Activated naive CD8-positive, alpha-beta T cell treated with anti-CD3 and anti-CD28 coated beads, Interleukin-2, amount 10 ng/mL, durations not matched to agents 7 days and 5 days (primary cell): ENCODE measurements at regions not wholly inside any gene's neighbourhood (a gene's known extent, or its start where the extent isn't known, plus 50 kb on each side); places are given as distances from the start of the nearest gene placed in this dataset.

Experiments
- ATAC-seq: fragments of 150-1000 bp; cut with Tn5 transposase; one replicate; pipeline ENCODE4 v1.10.0; 2021; ENCODE audit warnings: low read depth, moderate library complexity
- POLR2A ChIA-PET: fragments of 350-600 bp; sonication (Branson Sonifier 250); formaldehyde crosslinking; loops from one replicate; lab custom pipeline; 2021; ENCODE audit warnings: antibody characterized with exemption; lab: Charles Lee
- DNase-seq: peaks from one replicate; pipeline ENCODE4 v3.0.0; 2021
- H3K27ac Mint-ChIP-seq: one replicate; pipeline ENCODE4 v1.8.0; 2022; ENCODE audit warnings: mild to moderate bottlenecking, mixed read lengths
- H3K27me3 Mint-ChIP-seq: one replicate; pipeline ENCODE4 v1.8.0; 2022; ENCODE audit warnings: mild to moderate bottlenecking, moderate library complexity, mixed read lengths
- H3K36me3 Mint-ChIP-seq: one replicate; pipeline ENCODE4 v1.8.0; 2021; ENCODE audit warnings: mild to moderate bottlenecking, mixed read lengths
- H3K4me1 Mint-ChIP-seq: one replicate; pipeline ENCODE4 v1.8.0; 2021; ENCODE audit warnings: mixed read lengths
- H3K4me3 Mint-ChIP-seq: one replicate; pipeline ENCODE4 v1.8.0; 2022; ENCODE audit warnings: mild to moderate bottlenecking, moderate library complexity, mixed read lengths
- H3K9me3 Mint-ChIP-seq: one replicate; pipeline ENCODE4 v1.8.0; 2021; ENCODE audit warnings: mixed read lengths

DNA sequence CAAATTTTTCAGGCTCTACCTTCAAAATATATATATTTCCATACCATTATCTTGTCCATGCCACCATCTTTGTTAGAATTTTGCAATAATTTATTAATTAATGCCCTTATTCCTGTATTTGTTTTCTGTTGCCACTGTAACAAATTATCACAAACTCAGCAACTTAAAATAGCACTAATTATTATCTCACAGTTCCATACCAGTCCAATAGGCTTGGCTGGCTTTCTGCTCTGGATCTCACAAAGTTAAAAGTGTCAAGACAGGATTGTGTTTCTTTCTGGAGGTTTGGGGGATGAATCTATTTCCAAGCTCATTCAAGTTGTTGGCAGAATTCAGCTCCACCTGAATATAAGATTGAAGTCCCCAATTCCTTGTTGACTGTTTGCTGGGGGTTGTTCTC is 58.6 kb upstream of the SLC38A4 start:
- Mint-ChIP-seq H3K9me3 (peaks cover 3% of the 10 kb centered on the region), H3K27ac (no peak overlapping the region), H3K4me3 (no peak overlapping the region), H3K36me3 (no peaks in the 10 kb centered on the region), H3K27me3 (peaks cover 8% of the 10 kb centered on the region), H3K4me1 (no peaks in the 10 kb centered on the region)
- DNase-seq (no peak), ATAC-seq (no peak)
- POLR2A ChIA-PET = no interaction called here

DNA sequence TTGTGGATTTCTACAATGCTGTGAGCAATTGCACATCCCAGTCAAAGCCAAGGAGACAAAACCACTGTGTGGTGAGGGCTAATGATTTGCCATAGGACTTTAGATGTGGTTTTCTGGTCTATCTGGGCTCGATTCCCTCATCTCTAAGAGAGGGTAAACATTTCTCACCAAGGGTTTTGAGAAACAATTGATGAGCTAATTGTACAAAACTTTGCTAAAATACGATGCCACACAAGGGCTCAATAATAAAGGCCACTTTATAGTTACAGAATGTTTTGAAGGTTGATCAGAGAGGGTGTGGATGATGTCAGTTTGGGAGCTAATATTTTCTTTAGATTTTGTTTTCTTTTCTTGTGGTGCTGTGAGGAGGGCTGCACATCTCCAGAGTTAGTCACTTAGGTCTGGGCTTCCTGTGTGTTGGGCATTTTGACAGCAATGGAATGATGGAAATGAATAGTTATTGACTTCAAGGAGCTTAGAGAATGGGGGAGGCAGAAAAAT is 60.8 kb upstream of the SLC38A4 start:
- DNase-seq (no peak), ATAC-seq (no peak)
- H3K4me1 Mint-ChIP-seq = no peaks in the 10 kb centered on the region
- H3K36me3 Mint-ChIP-seq = no peaks in the 10 kb centered on the region
- H3K27me3 Mint-ChIP-seq = no peaks in the 10 kb centered on the region
- no peak overlapping the region for H3K4me3 Mint-ChIP-seq
- H3K9me3 Mint-ChIP-seq = no peaks in the 10 kb centered on the region
- H3K27ac Mint-ChIP-seq = no peak overlapping the region
- POLR2A ChIA-PET = no interaction called here

DNA sequence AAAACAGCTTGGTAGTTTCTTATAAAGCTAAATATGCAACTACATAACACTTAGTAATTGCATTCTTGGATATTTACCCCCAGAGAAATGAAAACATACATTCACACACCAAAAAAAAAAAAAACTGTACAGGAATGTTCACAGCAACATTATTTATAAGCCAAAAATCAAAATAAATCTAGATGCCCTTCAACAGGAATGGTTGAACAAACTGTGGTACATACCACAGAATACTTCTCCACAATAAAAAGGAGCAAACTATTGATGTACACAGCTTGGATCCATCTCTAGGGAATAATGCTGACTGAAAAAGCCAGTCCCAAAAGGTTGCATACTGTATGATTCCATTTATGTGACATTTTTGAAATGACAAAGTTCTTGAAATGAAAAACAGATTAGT is 62.1 kb upstream of the SLC38A4 start:
- DNase-seq = no peak
- H3K9me3 Mint-ChIP-seq = no peaks in the 10 kb centered on the region
- H3K4me1 Mint-ChIP-seq = no peaks in the 10 kb centered on the region
- no peak overlapping the region for H3K27ac Mint-ChIP-seq
- H3K27me3 Mint-ChIP-seq = no peaks in the 10 kb centered on the region
- H3K36me3 Mint-ChIP-seq = no peaks in the 10 kb centered on the region
- POLR2A ChIA-PET = no interaction called here
- H3K4me3 Mint-ChIP-seq = no peak overlapping the region
- ATAC-seq = no peak

DNA sequence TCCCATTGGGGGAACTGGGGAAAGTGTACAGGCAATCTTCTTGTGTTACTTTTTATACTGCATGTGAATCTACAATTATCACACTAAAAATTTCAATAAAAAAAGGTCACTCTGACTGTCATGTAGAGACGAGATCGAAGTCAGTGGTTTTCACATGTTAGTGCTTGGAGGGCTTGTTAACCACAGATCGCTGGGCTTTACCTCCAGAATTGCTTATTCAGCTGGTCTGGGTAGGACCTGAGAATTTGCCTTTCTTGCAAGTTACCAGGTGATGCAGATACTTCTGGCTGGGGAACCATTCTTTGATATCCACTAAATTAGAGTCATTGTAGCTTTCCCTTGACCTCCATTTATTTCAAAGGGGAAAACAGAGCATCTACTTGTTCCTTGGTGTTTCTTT is 62.8 kb upstream of the SLC38A4 start:
- Mint-ChIP-seq H3K36me3 (no peaks in the 10 kb centered on the region), H3K27ac (no peak overlapping the region), H3K27me3 (no peaks in the 10 kb centered on the region), H3K9me3 (no peaks in the 10 kb centered on the region), H3K4me3 (no peak overlapping the region), H3K4me1 (no peaks in the 10 kb centered on the region)
- ATAC-seq (no peak), DNase-seq (no peak)
- POLR2A ChIA-PET = no interaction called here

DNA sequence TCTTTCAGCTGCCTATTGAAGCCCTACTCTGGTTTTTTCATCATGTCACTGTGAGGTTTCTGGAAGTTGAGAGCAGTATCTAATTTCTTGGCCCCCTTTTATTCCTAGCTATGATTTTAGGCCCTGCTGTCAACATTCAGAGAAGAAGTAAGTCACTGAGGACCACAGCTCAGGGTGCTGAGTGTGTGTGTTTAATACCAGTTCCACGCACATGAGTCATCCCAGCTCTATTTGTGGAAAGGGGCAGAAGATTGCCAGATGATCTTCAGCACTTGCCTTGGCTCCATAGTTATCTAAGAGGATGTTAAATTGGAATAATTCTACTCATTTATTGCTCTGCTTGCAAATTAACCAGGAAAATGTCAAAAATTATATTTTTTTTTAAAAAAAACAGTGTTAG is 65.5 kb upstream of the SLC38A4 start:
- H3K36me3 Mint-ChIP-seq = no peaks in the 10 kb centered on the region
- no peaks in the 10 kb centered on the region for H3K9me3 Mint-ChIP-seq
- no peaks in the 10 kb centered on the region for H3K4me1 Mint-ChIP-seq
- H3K27ac Mint-ChIP-seq = no peak overlapping the region
- peaks cover 2% of the 10 kb centered on the region for H3K27me3 Mint-ChIP-seq
- POLR2A ChIA-PET = no interaction called here
- ATAC-seq (no peak), DNase-seq (no peak)
- H3K4me3 Mint-ChIP-seq = no peak overlapping the region

DNA sequence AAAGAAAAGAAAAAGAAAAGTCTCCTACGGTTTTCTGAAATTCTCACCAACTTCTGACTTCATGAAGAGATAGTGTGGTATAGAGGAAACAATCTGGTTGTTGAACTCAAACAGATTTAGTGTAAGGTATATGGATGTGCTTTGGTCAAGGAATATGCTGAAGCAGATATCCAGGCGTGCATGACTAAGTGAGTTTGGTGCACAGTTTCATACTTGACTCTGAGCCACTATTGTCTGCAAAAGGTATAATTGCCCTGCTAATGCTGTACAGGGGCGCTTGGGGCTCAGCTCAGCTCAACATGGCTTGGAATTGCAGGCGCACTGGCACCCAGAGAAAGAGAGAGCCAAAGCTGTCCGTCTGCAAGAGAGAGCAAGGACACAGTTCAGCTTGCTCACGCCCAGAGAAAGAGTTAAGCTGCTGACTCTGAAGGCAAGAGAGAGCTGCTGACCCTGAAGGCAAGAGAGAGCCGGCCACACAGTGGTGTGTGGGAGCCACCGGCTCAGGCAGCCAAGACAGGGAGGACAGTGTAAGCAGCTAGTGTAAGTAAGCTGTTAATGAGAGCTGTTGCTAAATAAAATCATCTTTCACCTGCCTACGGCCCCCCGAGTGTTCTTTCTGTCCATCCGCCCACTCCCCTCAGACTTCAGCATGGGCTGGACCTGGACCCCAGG is 66.4 kb upstream of the SLC38A4 start:
- Mint-ChIP-seq H3K4me3 (no peak overlapping the region), H3K27me3 (peaks cover 2% of the 10 kb centered on the region), H3K27ac (no peak overlapping the region), H3K36me3 (no peaks in the 10 kb centered on the region), H3K4me1 (no peaks in the 10 kb centered on the region), H3K9me3 (peaks cover 4% of the 10 kb centered on the region)
- POLR2A ChIA-PET = no interaction called here
- DNase-seq = no peak
- no peak for ATAC-seq

DNA sequence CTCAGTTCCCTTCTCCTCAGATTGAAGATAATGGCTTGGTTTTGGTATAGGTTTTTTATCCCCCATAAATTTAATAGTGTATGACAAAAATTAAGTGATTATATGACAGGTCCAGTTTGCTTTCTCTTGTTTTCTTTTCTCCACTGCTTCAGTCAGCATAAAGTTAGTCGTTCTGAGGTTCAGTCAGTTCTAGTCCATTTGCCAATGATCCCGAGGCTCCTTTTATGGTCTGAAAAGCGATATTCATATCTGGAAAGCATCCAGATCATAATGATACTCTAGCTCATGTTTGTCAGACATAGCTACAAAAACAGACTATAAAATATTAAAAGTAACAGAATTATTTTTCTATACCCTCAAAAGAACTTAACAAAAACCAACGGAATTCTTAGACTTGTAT is 67.1 kb upstream of the SLC38A4 start:
- DNase-seq (no peak), ATAC-seq (no peak)
- Mint-ChIP-seq H3K27ac (no peak overlapping the region), H3K36me3 (no peaks in the 10 kb centered on the region), H3K4me3 (no peak overlapping the region), H3K27me3 (peaks cover 2% of the 10 kb centered on the region), H3K4me1 (peaks cover 3% of the 10 kb centered on the region), H3K9me3 (peaks cover 6% of the 10 kb centered on the region)
- POLR2A ChIA-PET = no interaction called here

DNA sequence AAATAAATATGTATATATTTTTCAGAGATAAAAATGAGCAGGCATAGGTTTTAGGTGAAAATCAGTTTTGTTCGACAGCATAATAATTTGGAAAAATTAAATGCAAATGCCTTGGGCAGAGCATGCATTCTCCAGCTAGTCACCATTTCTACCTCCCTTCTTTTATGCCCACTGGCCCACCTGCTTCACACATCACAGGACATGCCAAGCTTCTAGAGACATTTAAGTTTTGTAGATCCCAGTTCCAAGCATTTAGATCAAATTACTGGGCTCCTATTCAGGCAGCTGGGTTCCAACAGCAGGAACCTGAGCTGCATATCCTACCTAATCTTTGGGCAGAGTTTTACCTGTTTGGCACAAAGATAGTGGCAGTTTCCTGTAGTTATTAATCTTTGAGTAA is 67.6 kb upstream of the SLC38A4 start:
- no peak for DNase-seq
- H3K4me3 Mint-ChIP-seq = no peak overlapping the region
- H3K27ac Mint-ChIP-seq = no peak overlapping the region
- POLR2A ChIA-PET = no interaction called here
- H3K4me1 Mint-ChIP-seq = peaks cover 6% of the 10 kb centered on the region
- H3K27me3 Mint-ChIP-seq = peaks cover 2% of the 10 kb centered on the region
- peaks cover 6% of the 10 kb centered on the region for H3K9me3 Mint-ChIP-seq
- H3K36me3 Mint-ChIP-seq = no peaks in the 10 kb centered on the region
- ATAC-seq = no peak

DNA sequence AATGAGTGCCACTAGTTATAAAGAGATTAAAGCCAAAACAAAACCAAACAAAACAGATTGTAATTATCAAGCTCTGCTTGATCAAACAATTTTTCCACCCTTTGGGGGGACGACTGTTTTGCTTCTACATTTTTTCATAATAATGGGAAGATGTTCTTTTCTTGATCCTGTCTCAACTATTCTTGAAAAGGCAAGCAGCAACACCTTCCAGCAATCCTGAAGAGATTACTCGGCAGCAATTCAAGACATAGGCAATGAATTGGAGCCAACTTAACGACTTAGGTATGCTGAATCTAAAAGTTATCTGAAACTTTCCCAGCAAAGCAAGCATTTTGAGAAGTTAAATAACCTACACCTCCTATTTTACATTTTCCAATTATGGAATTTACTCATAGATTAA is 69.9 kb upstream of the SLC38A4 start:
- POLR2A ChIA-PET = no interaction called here
- no peak for DNase-seq
- H3K4me3 Mint-ChIP-seq = no peak overlapping the region
- H3K27ac Mint-ChIP-seq = no peak overlapping the region
- H3K27me3 Mint-ChIP-seq = peaks cover 2% of the 10 kb centered on the region
- ATAC-seq = no peak
- peaks cover 2% of the 10 kb centered on the region for H3K36me3 Mint-ChIP-seq
- H3K4me1 Mint-ChIP-seq = peaks cover 10% of the 10 kb centered on the region
- H3K9me3 Mint-ChIP-seq = peaks cover 10% of the 10 kb centered on the region

DNA sequence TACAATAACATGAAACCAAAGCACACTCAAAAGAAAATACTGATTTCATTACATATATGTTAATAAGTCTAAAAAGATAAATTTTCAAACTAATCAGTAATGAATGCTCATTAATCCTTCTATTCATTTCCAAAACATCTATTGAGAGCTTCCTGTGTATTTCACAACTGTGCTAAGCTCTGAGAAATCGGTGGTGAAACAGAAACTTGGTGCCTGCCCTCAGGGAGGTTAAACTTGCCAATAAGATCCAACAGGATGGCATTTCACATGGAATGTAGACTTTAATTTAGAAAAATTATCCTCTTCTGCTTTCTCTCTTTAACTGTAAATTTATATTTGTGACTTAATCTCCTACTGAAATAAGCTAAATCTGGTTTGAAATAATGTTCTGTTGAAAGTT is 70.9 kb upstream of the SLC38A4 start:
- peaks cover 10% of the 10 kb centered on the region for H3K9me3 Mint-ChIP-seq
- peaks cover 2% of the 10 kb centered on the region for H3K36me3 Mint-ChIP-seq
- POLR2A ChIA-PET = no interaction called here
- no peak overlapping the region for H3K4me3 Mint-ChIP-seq
- no peak for DNase-seq
- H3K27ac Mint-ChIP-seq = no peak overlapping the region
- H3K27me3 Mint-ChIP-seq = peaks cover 2% of the 10 kb centered on the region
- peaks cover 14% of the 10 kb centered on the region for H3K4me1 Mint-ChIP-seq
- no peak for ATAC-seq

DNA sequence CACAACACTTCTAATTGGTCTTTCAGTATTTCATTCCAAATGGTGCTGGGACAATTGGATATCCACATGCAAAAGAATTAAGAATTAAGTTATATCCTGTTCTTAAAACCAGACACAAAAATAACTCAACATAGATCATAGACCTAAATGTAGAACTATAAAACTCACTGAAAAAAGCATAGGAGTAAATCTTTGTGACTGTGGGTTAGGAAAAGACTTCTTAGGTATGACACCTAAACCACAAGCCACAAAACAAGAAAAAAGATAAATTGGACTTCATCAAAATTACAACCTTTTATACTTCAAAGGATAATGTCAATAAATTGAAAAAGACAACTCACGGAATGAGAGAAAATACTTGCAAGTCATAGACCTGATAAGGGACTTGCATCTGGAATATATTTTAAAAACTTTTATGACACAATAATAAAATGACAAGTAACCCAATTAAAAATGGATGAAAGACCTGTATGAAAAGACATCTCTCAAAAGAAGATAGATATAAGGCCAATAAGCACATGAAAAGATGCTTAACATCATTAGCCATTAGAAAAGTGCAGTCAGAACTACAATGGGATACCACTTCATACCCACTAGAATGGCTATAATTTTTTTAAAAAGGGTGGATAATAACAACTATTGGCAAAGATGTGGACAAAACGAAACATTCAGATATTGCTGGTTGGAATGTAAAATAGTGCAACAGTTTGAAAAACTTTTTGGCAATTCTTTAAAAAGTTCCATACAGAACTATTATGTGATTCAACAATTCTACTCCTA is 72.5 kb upstream of the SLC38A4 start:
- POLR2A ChIA-PET = no interaction called here
- ATAC-seq (no peak), DNase-seq (no peak)
- H3K4me1 Mint-ChIP-seq = peaks cover 14% of the 10 kb centered on the region
- H3K27me3 Mint-ChIP-seq = peaks cover 2% of the 10 kb centered on the region
- no peak overlapping the region for H3K4me3 Mint-ChIP-seq
- peaks cover 10% of the 10 kb centered on the region for H3K9me3 Mint-ChIP-seq
- H3K36me3 Mint-ChIP-seq = peaks cover 2% of the 10 kb centered on the region
- H3K27ac Mint-ChIP-seq = no peak overlapping the region

DNA sequence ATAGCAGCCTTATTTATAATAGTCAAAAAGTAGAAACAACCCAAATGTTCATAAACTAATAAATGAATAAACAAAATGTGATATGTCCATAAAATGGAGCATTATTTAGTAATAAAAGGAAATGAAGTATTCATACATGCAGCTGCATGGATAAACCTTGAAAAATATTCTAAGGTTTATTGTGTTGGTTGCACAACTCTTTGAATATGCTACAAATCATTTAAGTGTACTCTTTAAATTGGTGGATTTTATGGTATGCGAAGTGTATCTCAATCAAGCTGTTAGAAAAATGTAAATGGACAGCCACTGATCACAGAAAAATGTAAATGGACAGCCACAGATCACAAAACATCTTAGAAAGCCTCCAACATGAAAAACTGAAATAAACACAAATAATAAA is 73.2 kb upstream of the SLC38A4 start:
- POLR2A ChIA-PET = no interaction called here
- DNase-seq (no peak), ATAC-seq (no peak)
- Mint-ChIP-seq H3K9me3 (peaks cover 10% of the 10 kb centered on the region), H3K4me3 (no peak overlapping the region), H3K4me1 (peaks cover 14% of the 10 kb centered on the region), H3K27ac (no peak overlapping the region), H3K27me3 (peaks cover 2% of the 10 kb centered on the region), H3K36me3 (peaks cover 2% of the 10 kb centered on the region)

DNA sequence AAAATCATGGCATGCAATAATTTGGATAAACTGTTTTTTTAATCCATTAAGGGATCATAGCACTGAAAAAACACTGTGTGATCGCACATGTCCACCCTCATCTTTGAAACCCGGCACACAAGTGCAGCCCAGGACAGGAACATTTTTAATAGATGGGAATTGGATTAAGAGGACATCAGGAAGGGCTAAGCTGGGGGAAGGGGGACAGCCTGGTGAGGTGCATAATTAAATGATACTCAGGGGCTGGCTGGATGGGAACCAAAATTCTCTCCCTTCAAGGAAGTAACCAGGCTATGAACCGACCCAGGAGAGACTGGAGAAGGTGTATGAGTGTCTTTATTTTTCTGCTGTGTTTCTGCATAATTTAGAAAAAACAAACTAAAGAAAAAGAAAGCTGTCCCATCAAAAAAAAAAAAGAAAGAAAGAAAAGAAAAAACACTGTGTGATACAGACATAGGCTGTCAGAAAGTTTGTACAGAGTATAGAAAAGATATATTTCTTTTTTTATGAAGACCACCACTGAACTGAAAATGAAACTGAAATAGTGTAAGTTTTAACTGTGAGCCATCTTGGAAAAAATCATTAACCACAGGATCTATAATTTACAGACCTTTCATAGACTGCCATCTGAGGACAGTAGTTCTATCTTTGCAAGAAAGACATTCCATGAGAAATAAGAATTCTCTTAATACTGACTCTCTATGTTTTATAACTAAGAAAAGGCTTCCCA is 75.1 kb upstream of the SLC38A4 start:
- H3K4me1 Mint-ChIP-seq = peaks cover 14% of the 10 kb centered on the region
- H3K27ac Mint-ChIP-seq = no peak overlapping the region
- peaks cover 10% of the 10 kb centered on the region for H3K9me3 Mint-ChIP-seq
- H3K36me3 Mint-ChIP-seq = peaks cover 2% of the 10 kb centered on the region
- no peaks in the 10 kb centered on the region for H3K27me3 Mint-ChIP-seq
- no peak for DNase-seq
- H3K4me3 Mint-ChIP-seq = peak overlapping the region; percentile 14
- POLR2A ChIA-PET = no interaction called here
- no peak for ATAC-seq
